GM12878 (cell line): ENCODE measurements at regions not wholly inside any gene's neighbourhood (a gene's known extent, or its start where the extent isn't known, plus 50 kb on each side); places are given as distances from the start of the nearest gene placed in this dataset.

ENCODE experiments used
- ATAC-seq: fragments of 200-7000 bp; cut with Tn5 transposase; 3 replicates; pipeline ENCODE4 v1.9.1; 2020; ENCODE audit warnings: mild to moderate bottlenecking, moderate library complexity
- BruUV-seq: library from RNA; stranded (reverse); fragments of 400-500 nt; replicated peaks from 2 replicates; lab custom pipeline; 2021; lab: Mats Ljungman, UMichigan
- CTCF ChIA-PET: fragments of 300-600 bp; sonication (Branson Sonifier 250); formaldehyde crosslinking; extraction: SDS; loops from one replicate; lab custom pipeline; 2021; ENCODE audit warnings: inconsistent platforms; lab: Yijun Ruan, JAX
- POLR2A ChIA-PET: fragments of 350-600 bp; formaldehyde crosslinking; extraction: SDS; loops from one replicate; lab custom pipeline; 2021; ENCODE audit warnings: inconsistent platforms; lab: Charles Lee
- RAD21 ChIA-PET: fragments of 300-600 bp; sonication (Branson Sonifier 250); formaldehyde crosslinking; loops from one replicate; lab custom pipeline; 2023; ENCODE audit warnings: antibody characterized with exemption; ENCODE audit not compliant: unreplicated experiment; lab: Charles Lee
- SMC1A ChIA-PET: fragments of 300-600 bp; sonication (Branson Sonifier 250); formaldehyde crosslinking; loops from one replicate; lab custom pipeline; 2023; ENCODE audit not compliant: unreplicated experiment, uncharacterized antibody; lab: Charles Lee
- DNase-seq: peaks from one replicate; pipeline ENCODE4 v3.0.0-alpha.2; 2011; ENCODE audit warnings: low read depth, low spot score
- FAIRE-seq: peaks from 3 replicates; lab custom pipeline; 2011; peaks lifted over from hg19 to GRCh38; lab: Jason Lieb, UNC
- H2AFZ ChIP-seq: 2 replicates; pipeline ENCODE4 v1.6.0; 2011; ENCODE audit warnings: low read depth, low read length, control low read depth; ENCODE audit not compliant: control insufficient read depth
- H3K27ac ChIP-seq: 2 replicates; pipeline ENCODE4 v1.5.1; 2011; ENCODE audit warnings: control low read depth; ENCODE audit not compliant: control insufficient read depth, insufficient read depth
- H3K27me3 ChIP-seq, 2 experiments: replicated peaks in 1 of 2; 2 replicates each; pipeline versions ENCODE4 v1.6.0 to v1.6.1; 2011; ENCODE audit warnings: low read length in 1 of 2; ENCODE audit not compliant: control insufficient read depth in 2 of 2, insufficient read depth in 2 of 2
- H3K36me3 ChIP-seq, 2 experiments: 2 replicates each; pipeline ENCODE4 v1.5.1; 2011; ENCODE audit warnings: low read length in 1 of 2; ENCODE audit not compliant: control insufficient read depth in 2 of 2, insufficient read depth in 2 of 2
- H3K4me1 ChIP-seq: 2 replicates; pipeline ENCODE4 v1.6.1; 2011; ENCODE audit warnings: mild to moderate bottlenecking, low read length, moderate library complexity, mixed read lengths; ENCODE audit not compliant: control insufficient read depth, insufficient read depth
- H3K4me2 ChIP-seq: 2 replicates; pipeline ENCODE4 v1.6.0; 2011; ENCODE audit warnings: control low read depth; ENCODE audit not compliant: control insufficient read depth, insufficient read depth
- H3K4me3 ChIP-seq: fragments of 200-600 bp; sonication (generic); 2 replicates; pipeline ENCODE4 v1.5.1; 2016
- H3K79me2 ChIP-seq: 2 replicates; pipeline ENCODE4 v1.6.0; 2011; ENCODE audit warnings: low read length; ENCODE audit not compliant: control insufficient read depth, insufficient read depth
- H3K9ac ChIP-seq: 2 replicates; pipeline ENCODE4 v1.8.0; 2011; ENCODE audit warnings: low read length, control low read depth, mixed read lengths; ENCODE audit not compliant: control insufficient read depth, insufficient read depth
- H3K9me3 ChIP-seq: replicated peaks from 3 replicates; pipeline ENCODE4 v1.5.1; 2011; ENCODE audit warnings: mild to moderate bottlenecking, low read length; ENCODE audit not compliant: control insufficient read depth, insufficient read depth
- H4K20me1 ChIP-seq: 2 replicates; pipeline ENCODE4 v1.6.0; 2011; ENCODE audit not compliant: control insufficient read depth, insufficient read depth
- CBX3 ChIP-seq: fragments of 200-600 bp; sonication (generic); IDR thresholded peaks from 2 replicates; pipeline ENCODE4 v1.6.1; 2016; ENCODE audit warnings: low read depth, borderline replicate concordance
- ESRRA ChIP-seq: IDR thresholded peaks from 2 replicates; pipeline ENCODE4 v1.6.1; 2012; ENCODE audit warnings: mild to moderate bottlenecking, low read length, improper control_type of control experiment
- GATAD2B ChIP-seq: fragments of 450-650 bp; conservative IDR thresholded peaks from 2 replicates; pipeline ENCODE4 v1.6.1; 2017; ENCODE audit warnings: low read depth, mild to moderate bottlenecking, moderate library complexity
- NR2C2 ChIP-seq: IDR thresholded peaks from 2 replicates; pipeline ENCODE4 v1.6.1; 2011; ENCODE audit warnings: borderline replicate concordance, low read depth; ENCODE audit not compliant: control insufficient read depth, insufficient read length
- NR2F1 ChIP-seq: fragments of 450-650 bp; conservative IDR thresholded peaks from 2 replicates; pipeline ENCODE4 v1.6.1; 2017; ENCODE audit warnings: mild to moderate bottlenecking
- SPI1 ChIP-seq: IDR thresholded peaks from 2 replicates; pipeline ENCODE4 v1.6.1; 2011; ENCODE audit warnings: low read depth, mild to moderate bottlenecking, low read length, moderate library complexity, borderline replicate concordance; ENCODE audit not compliant: insufficient read depth
- SREBF2 ChIP-seq: IDR thresholded peaks from 2 replicates; pipeline ENCODE4 v1.6.1; 2012; ENCODE audit warnings: mild to moderate bottlenecking, low read length
- TAF1 ChIP-seq: IDR thresholded peaks from 2 replicates; pipeline ENCODE4 v1.6.1; 2011; ENCODE audit warnings: mild to moderate bottlenecking, low read depth, low read length, borderline replicate concordance
- TCF3 ChIP-seq: IDR thresholded peaks from 2 replicates; pipeline ENCODE4 v1.6.1; 2012; ENCODE audit warnings: low read depth, mild to moderate bottlenecking, low read length, borderline replicate concordance; ENCODE audit not compliant: insufficient read depth
- WGBS: methylation state at CpG from one replicate; pipeline ENCODE4 v1.1.6; 2016; ENCODE audit warnings: low lambda C conversion rate; ENCODE audit not compliant: insufficient replicate concordance, insufficient coverage; ENCODE audit errors: missing lambda C conversion rate; 5-methylcytosine and 5-hydroxymethylcytosine counted together
- in situ Hi-C: fragments of 300-500 bp; cut with MboI; formaldehyde crosslinking; loops from 9 replicates; pipeline ENCODE4 v1.14.3; 2018; ENCODE audit warnings: mixed read lengths
- intact Hi-C: fragments of 100-400 bp; cut with micrococcal nuclease; formaldehyde crosslinking; loops from one replicate; pipeline ENCODE4 v1.14.2; 2022; ENCODE audit not compliant: unreplicated experiment
- TF ChIP-seq, protein P1 (sequence below): fragments of 450-650 bp; IDR thresholded peaks from 2 replicates; pipeline ENCODE4 v1.6.1; 2017; ENCODE audit warnings: low read depth, mild to moderate bottlenecking, moderate library complexity
- TF ChIP-seq, protein P2 (sequence below), 3 experiments: IDR thresholded peaks in 2 of 3; conservative IDR thresholded peaks in 1 of 3; 2 replicates each; pipeline ENCODE4 v1.5.1; 2011; ENCODE audit warnings: low read depth in 3 of 3, low read length in 3 of 3, mild to moderate bottlenecking in 3 of 3, control low read depth in 2 of 3, moderate library complexity in 2 of 3, inconsistent platforms in 1 of 3, mixed read lengths in 1 of 3; ENCODE audit not compliant: control insufficient read depth in 2 of 3, insufficient read depth in 1 of 3; ENCODE audit errors: extremely low read depth in 1 of 3

DNA sequence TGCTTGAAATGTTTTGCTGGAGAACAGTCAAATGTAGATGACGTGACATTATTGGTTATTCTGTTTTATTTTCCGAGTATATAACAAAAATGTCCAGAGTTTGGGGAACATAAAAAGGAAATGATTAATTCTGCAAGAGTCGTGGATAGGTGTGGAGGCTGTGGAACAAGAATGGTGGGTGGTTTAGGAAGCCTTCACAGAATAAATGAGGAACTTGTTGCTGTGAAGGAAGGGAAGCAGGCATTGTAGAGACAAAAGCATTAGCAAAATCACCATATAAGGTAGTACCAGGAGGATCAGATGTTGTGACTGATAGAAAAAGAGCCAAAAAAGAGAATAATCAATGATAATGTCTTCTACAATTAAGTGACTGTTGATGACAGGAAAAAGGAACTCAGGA lies 66.2 kb upstream of the CNTLN start:
- no peak overlapping the region for H3K27ac ChIP-seq
- 0% methylated on average over 3 of the region's 3 CpGs for WGBS
- ChIA-PET SMC1A (no interaction called here), CTCF (interaction anchor here (0.7 kb wide), 1 partner anchor 394 kb away, joined by 3 read pairs; no protein-coding TSS in a partner anchor), RAD21 (no interaction called here), POLR2A (no interaction called here)
- ATAC-seq (no peak), DNase-seq (no peak), FAIRE-seq (no peak)
- H3K36me3 ChIP-seq, result no peaks in the 10 kb centered on the region
- intact Hi-C loops (no loop called here), in situ Hi-C loops (no loop called here)
- H3K9me3 ChIP-seq, result no peaks in the 10 kb centered on the region
- no peaks in the 10 kb centered on the region for H3K27me3 ChIP-seq
- no peak for TF ChIP-seq NR2C2
- no peak for TF ChIP-seq SREBF2
- TF ChIP-seq, protein P1, sequence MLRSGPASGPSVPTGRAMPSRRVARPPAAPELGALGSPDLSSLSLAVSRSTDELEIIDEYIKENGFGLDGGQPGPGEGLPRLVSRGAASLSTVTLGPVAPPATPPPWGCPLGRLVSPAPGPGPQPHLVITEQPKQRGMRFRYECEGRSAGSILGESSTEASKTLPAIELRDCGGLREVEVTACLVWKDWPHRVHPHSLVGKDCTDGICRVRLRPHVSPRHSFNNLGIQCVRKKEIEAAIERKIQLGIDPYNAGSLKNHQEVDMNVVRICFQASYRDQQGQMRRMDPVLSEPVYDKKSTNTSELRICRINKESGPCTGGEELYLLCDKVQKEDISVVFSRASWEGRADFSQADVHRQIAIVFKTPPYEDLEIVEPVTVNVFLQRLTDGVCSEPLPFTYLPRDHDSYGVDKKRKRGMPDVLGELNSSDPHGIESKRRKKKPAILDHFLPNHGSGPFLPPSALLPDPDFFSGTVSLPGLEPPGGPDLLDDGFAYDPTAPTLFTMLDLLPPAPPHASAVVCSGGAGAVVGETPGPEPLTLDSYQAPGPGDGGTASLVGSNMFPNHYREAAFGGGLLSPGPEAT, result no peak
- no peak overlapping the region for H3K4me3 ChIP-seq
- no TSS peak for BruUV-seq
- H2AFZ ChIP-seq, result no peak overlapping the region
- H3K4me2 ChIP-seq, result no peak overlapping the region
- H3K9ac ChIP-seq, result no peak overlapping the region
- H3K79me2 ChIP-seq, result no peaks in the 10 kb centered on the region
- H4K20me1 ChIP-seq, result no peaks in the 10 kb centered on the region
- H3K4me1 ChIP-seq, result no peaks in the 10 kb centered on the region

DNA sequence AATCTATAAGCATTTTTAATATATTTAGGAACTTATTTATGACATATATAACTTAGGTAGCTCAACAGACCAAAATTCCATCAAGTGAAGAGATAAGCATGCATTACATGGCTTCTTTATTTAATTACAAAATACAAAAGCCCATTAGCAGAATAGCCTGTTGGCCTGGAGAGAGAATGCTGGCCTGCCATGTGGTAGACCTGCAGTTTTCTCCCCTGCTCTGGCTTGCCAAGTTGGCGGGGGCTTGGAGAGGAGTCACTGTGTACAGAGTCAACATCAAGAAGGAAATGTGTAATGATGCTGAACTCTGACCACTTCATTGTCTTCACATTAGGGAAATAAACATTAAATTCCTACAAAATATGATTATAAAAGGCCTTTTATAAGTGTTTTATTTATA lies 69.8 kb upstream of the CNTLN start:
- FAIRE-seq (no peak), ATAC-seq (no peak), DNase-seq (no peak)
- H3K9me3 ChIP-seq, result no peaks in the 10 kb centered on the region
- ChIA-PET RAD21 (interaction anchor here (0.6 to 3.3 kb wide), 2 partner anchors 398 to 401 kb away, joined by 3 to 28 read pairs; no protein-coding TSS in a partner anchor), SMC1A (interaction anchor here (1.4 to 3.8 kb wide), 3 partner anchors 53 to 398 kb away, joined by 3 to 16 read pairs (median 16); no protein-coding TSS in a partner anchor), POLR2A (interaction anchor here (0.5 kb wide), 1 partner anchor 410 kb away, joined by 4 read pairs; no protein-coding TSS in a partner anchor), CTCF (interaction anchor here (2.3 to 3.8 kb wide), 3 partner anchors 9 to 396 kb away, joined by 9 to 63 read pairs (median 15); no protein-coding TSS in a partner anchor)
- intact Hi-C loops (no loop called here), in situ Hi-C loops (no loop called here)
- no peak overlapping the region for H2AFZ ChIP-seq
- H3K27me3 ChIP-seq, result no peaks in the 10 kb centered on the region
- no peak overlapping the region for H3K4me2 ChIP-seq
- no peak overlapping the region for H3K4me3 ChIP-seq
- H3K36me3 ChIP-seq, result no peaks in the 10 kb centered on the region
- H3K9ac ChIP-seq, result no peak overlapping the region
- WGBS, result 25% methylated on average over 1 of the region's 1 CpG
- H3K27ac ChIP-seq, result no peak overlapping the region
- no TSS peak for BruUV-seq
- no peaks in the 10 kb centered on the region for H3K4me1 ChIP-seq
- no peaks in the 10 kb centered on the region for H3K79me2 ChIP-seq
- no peaks in the 10 kb centered on the region for H4K20me1 ChIP-seq
- TF ChIP-seq ESRRA (no peak), GATAD2B (no peak), TAF1 (no peak), SPI1 (no peak), TCF3 (no peak), CBX3 (no peak), NR2F1 (no peak)
- TF ChIP-seq, protein P2, sequence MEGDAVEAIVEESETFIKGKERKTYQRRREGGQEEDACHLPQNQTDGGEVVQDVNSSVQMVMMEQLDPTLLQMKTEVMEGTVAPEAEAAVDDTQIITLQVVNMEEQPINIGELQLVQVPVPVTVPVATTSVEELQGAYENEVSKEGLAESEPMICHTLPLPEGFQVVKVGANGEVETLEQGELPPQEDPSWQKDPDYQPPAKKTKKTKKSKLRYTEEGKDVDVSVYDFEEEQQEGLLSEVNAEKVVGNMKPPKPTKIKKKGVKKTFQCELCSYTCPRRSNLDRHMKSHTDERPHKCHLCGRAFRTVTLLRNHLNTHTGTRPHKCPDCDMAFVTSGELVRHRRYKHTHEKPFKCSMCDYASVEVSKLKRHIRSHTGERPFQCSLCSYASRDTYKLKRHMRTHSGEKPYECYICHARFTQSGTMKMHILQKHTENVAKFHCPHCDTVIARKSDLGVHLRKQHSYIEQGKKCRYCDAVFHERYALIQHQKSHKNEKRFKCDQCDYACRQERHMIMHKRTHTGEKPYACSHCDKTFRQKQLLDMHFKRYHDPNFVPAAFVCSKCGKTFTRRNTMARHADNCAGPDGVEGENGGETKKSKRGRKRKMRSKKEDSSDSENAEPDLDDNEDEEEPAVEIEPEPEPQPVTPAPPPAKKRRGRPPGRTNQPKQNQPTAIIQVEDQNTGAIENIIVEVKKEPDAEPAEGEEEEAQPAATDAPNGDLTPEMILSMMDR (IDR thresholded peaks at IDR 0.05 in 2 of 3, conservative IDR thresholded peaks at IDR 0.05 in 1 of 3; ENCODE audit: control insufficient read depth in 2 of 3, extremely low read depth in 1 of 3, insufficient read depth in 1 of 3, low read depth in 3 of 3, low read length in 3 of 3), result no peak
